ENCODE measurements at regions not wholly inside any gene's neighbourhood (a gene's known extent, or its start where the extent isn't known, plus 50 kb on each side); places are given as distances from the start of the nearest gene placed in this dataset.

DNA sequence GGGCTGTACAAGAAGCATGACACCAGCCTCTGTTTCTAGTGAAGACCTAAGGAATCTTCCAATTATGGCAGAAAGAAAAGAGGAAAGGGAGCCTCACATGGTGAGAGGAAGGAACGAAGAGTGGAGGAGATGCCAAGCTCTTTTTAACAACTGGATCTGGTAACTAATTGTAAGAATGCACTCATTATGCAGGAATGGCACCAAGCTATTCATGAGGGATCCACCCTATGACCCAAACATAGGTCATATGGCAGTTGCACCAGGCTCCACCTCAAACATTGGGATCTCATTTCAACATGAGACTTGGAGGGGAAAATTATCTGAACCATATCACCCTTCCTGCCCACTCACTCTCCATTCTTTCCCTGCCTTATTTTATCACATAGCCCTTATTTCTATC lies 496.0 kb upstream of the SPTLC3 start:
- no peak for TF ChIP-seq BHLHE40 (IDR thresholded peaks at IDR 0.05; ENCODE audit: borderline replicate concordance)
- no peak for TF ChIP-seq CTBP1 (IDR thresholded peaks at IDR 0.05; ENCODE audit: borderline replicate concordance)
- no peak for TF ChIP-seq HDGF (IDR thresholded peaks at IDR 0.05; ENCODE audit: borderline replicate concordance)
- no peak for TF ChIP-seq SP1 (IDR thresholded peaks at IDR 0.05)
- TF ChIP-seq ELF4 (IDR thresholded peaks at IDR 0.05) = no peak
- TF ChIP-seq NFRKB (IDR thresholded peaks at IDR 0.05) = no peak
- no peak for TF ChIP-seq TARDBP (IDR thresholded peaks at IDR 0.05)
- TF ChIP-seq, protein P1, sequence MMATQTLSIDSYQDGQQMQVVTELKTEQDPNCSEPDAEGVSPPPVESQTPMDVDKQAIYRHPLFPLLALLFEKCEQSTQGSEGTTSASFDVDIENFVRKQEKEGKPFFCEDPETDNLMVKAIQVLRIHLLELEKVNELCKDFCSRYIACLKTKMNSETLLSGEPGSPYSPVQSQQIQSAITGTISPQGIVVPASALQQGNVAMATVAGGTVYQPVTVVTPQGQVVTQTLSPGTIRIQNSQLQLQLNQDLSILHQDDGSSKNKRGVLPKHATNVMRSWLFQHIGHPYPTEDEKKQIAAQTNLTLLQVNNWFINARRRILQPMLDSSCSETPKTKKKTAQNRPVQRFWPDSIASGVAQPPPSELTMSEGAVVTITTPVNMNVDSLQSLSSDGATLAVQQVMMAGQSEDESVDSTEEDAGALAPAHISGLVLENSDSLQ (IDR thresholded peaks at IDR 0.05) = no peak
- TF ChIP-seq FOXA1 (IDR thresholded peaks at IDR 0.05) = no peak
- TF ChIP-seq ARNT (IDR thresholded peaks at IDR 0.05) = no peak
- no peak for TF ChIP-seq ZNF384 (IDR thresholded peaks at IDR 0.05)
- no peak for TF ChIP-seq L3MBTL2 (conservative IDR thresholded peaks at IDR 0.05)
- ChIA-PET CTCF (no interaction called here), POLR2A (no interaction called here)
- DNase-seq (ENCODE audit: extremely low spot score) = no peak

DNA sequence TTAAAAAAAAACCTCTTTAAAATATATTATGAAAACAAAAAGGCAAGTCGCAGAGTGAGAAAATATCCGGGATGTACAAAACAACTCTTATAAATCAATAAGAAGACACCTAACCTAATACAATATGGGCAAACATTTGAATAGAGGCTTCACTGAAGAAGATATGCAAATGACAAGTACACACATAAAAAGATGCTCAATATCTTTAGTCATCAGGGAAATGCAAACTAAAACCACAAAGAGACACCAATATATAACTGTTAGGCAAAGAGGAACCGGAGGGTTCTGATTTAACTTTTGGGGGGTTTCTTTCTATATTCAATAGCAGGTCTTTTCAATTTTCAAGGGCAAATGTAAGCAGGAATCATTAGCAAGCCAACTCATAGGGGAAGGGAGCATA lies 480.7 kb upstream of the SPTLC3 start:
- POLR2A ChIA-PET = no interaction called here
- TF ChIP-seq ZNF384 (IDR thresholded peaks at IDR 0.05) (no peak), FOXK2 (IDR thresholded peaks at IDR 0.05) (no peak), LEF1 (IDR thresholded peaks at IDR 0.05; ENCODE audit: borderline replicate concordance) (no peak), BHLHE40 (IDR thresholded peaks at IDR 0.05; ENCODE audit: borderline replicate concordance) (no peak), TARDBP (IDR thresholded peaks at IDR 0.05) (no peak), FOXA1 (IDR thresholded peaks at IDR 0.05) (no peak), ELF4 (IDR thresholded peaks at IDR 0.05) (no peak), FOXM1 (IDR thresholded peaks at IDR 0.05; ENCODE audit: borderline replicate concordance) (no peak), CTBP1 (IDR thresholded peaks at IDR 0.05; ENCODE audit: borderline replicate concordance) (no peak), SUZ12 (IDR thresholded peaks at IDR 0.05) (no peak), SP1 (IDR thresholded peaks at IDR 0.05) (no peak), L3MBTL2 (conservative IDR thresholded peaks at IDR 0.05) (no peak), ARNT (IDR thresholded peaks at IDR 0.05) (no peak), HDGF (IDR thresholded peaks at IDR 0.05; ENCODE audit: borderline replicate concordance) (no peak), NFRKB (IDR thresholded peaks at IDR 0.05) (no peak)
- TF ChIP-seq, protein P1 (IDR thresholded peaks at IDR 0.05) = no peak
- DNase-seq (ENCODE audit: extremely low spot score) = no peak
- CTCF ChIA-PET = no interaction called here

DNA sequence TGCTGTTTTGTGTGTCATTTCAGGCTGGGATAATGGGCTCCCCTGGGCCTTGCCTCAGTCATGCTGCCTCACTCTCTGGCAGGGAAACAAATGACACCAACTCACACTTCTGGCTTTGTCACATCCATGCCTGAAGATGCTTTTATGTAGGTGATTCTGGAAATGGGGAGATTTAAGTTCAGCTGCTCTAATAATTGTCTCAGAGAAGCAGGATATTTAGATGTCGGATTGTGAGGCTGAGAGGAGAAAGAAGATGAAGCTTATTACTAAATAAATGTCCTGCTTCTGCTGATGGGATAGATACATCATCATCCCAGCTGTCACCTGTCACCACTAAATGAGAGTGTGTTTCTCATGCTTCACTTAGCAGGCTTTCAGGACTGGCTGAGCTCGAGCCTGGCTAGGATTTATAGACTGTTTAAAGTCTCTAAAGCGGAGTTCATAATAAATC lies 480.2 kb upstream of the SPTLC3 start:
- DNase-seq (ENCODE audit: extremely low spot score) = no peak
- ChIA-PET CTCF (no interaction called here), POLR2A (no interaction called here)
- TF ChIP-seq FOXM1 (IDR thresholded peaks at IDR 0.05; ENCODE audit: borderline replicate concordance) = no peak
- no peak for TF ChIP-seq ZNF384 (IDR thresholded peaks at IDR 0.05)
- no peak for TF ChIP-seq HDGF (IDR thresholded peaks at IDR 0.05; ENCODE audit: borderline replicate concordance)
- no peak for TF ChIP-seq ARNT (IDR thresholded peaks at IDR 0.05)
- TF ChIP-seq BHLHE40 (IDR thresholded peaks at IDR 0.05; ENCODE audit: borderline replicate concordance) = no peak

DNA sequence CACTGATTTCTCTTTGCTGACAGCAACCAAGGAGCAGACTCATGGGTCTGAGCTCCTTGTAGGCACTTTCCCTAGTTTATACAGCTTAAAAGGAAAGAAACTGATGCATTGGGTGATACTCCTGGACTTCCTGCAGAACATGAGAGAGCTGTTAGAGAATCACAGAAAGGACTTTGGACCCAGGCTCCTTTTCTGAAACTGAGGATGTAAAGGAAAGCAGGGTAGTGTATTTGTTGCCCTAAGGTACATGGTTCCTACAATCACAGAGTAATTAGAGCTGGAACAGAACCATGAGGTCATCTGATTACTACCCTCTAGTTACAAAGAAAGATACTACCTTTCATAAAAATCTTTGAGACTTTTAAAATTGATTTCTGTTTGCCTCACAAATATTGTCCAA lies 477.1 kb upstream of the SPTLC3 start:
- CTCF ChIA-PET = no interaction called here
- POLR2A ChIA-PET = no interaction called here

DNA sequence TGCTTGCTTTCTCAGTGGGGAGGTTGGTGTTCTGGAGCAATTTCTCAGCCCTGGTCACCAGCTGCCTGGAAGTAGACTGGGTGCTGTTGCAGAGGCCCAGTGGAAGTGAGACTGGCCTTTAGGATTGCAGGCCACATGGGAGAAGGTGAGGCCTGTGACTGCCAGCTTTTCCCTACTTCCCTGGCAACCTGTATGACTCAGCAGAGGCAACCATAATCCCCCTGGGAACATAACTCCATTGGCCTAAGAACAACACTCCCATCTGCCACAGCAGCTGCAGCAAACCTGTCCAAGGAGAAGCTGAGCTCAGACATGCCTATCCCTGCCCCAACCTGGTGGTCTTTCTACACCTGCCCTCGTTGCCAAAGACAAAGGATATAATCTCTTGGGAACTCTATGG lies 473.5 kb upstream of the SPTLC3 start:
- no peak for DNase-seq (ENCODE audit: extremely low spot score)
- POLR2A ChIA-PET = no interaction called here
- no peak for TF ChIP-seq ZNF384 (IDR thresholded peaks at IDR 0.05)
- no peak for TF ChIP-seq TARDBP (IDR thresholded peaks at IDR 0.05)
- CTCF ChIA-PET = no interaction called here

More for the DNA sequence above, 477.1 kb upstream of the SPTLC3 start:
- no peak for DNase-seq (ENCODE audit: extremely low spot score)
- TF ChIP-seq LEF1 (IDR thresholded peaks at IDR 0.05; ENCODE audit: borderline replicate concordance) (no peak), ELF4 (IDR thresholded peaks at IDR 0.05) (no peak), FOXM1 (IDR thresholded peaks at IDR 0.05; ENCODE audit: borderline replicate concordance) (no peak), ZNF384 (IDR thresholded peaks at IDR 0.05) (no peak), CTBP1 (IDR thresholded peaks at IDR 0.05; ENCODE audit: borderline replicate concordance) (no peak), FOXK2 (IDR thresholded peaks at IDR 0.05) (no peak), FOXA1 (IDR thresholded peaks at IDR 0.05) (no peak), HDGF (IDR thresholded peaks at IDR 0.05; ENCODE audit: borderline replicate concordance) (no peak), NFRKB (IDR thresholded peaks at IDR 0.05) (no peak), SP1 (IDR thresholded peaks at IDR 0.05) (no peak), BHLHE40 (IDR thresholded peaks at IDR 0.05; ENCODE audit: borderline replicate concordance) (no peak), L3MBTL2 (conservative IDR thresholded peaks at IDR 0.05) (no peak), ARNT (IDR thresholded peaks at IDR 0.05) (no peak), SUZ12 (IDR thresholded peaks at IDR 0.05) (no peak), TARDBP (IDR thresholded peaks at IDR 0.05) (no peak)
- TF ChIP-seq, protein P1 (IDR thresholded peaks at IDR 0.05) = no peak

DNA sequence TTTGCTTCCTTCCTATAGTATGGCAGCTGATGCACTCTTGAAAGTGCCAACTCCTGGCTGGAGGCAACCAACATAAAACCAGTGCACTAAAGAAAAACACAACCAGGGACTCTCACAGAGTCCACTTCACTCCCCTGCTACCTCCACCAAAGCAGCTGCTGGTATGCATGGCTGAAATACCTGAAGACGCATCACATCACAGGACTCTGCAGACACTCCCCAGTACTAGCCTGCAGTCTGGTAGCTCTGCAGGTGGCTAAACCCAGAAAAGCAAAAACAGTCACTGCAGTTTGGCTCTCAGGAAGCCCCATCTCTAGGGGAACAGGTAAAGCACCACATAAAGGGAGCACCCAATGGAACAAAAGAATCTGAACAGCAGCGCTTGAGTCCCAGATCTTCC lies 473.0 kb upstream of the SPTLC3 start:
- POLR2A ChIA-PET = no interaction called here
- TF ChIP-seq NFRKB (IDR thresholded peaks at IDR 0.05) (no peak), FOXK2 (IDR thresholded peaks at IDR 0.05) (no peak), FOXA1 (IDR thresholded peaks at IDR 0.05) (no peak), ZNF384 (IDR thresholded peaks at IDR 0.05) (no peak), HDGF (IDR thresholded peaks at IDR 0.05; ENCODE audit: borderline replicate concordance) (no peak), ARNT (IDR thresholded peaks at IDR 0.05) (no peak), ELF4 (IDR thresholded peaks at IDR 0.05) (no peak), LEF1 (IDR thresholded peaks at IDR 0.05; ENCODE audit: borderline replicate concordance) (no peak), FOXM1 (IDR thresholded peaks at IDR 0.05; ENCODE audit: borderline replicate concordance) (no peak), L3MBTL2 (conservative IDR thresholded peaks at IDR 0.05) (no peak), TARDBP (IDR thresholded peaks at IDR 0.05) (no peak), SUZ12 (IDR thresholded peaks at IDR 0.05) (no peak), CTBP1 (IDR thresholded peaks at IDR 0.05; ENCODE audit: borderline replicate concordance) (no peak), BHLHE40 (IDR thresholded peaks at IDR 0.05; ENCODE audit: borderline replicate concordance) (no peak)
- TF ChIP-seq, protein P1 (IDR thresholded peaks at IDR 0.05) = no peak
- DNase-seq (ENCODE audit: extremely low spot score) = no peak
- CTCF ChIA-PET = no interaction called here

Data from HEK293T (cell line).